GM12874 (cell line): ENCODE measurements at regions not wholly inside any gene's neighbourhood (a gene's known extent, or its start where the extent isn't known, plus 50 kb on each side); places are given as distances from the start of the nearest gene placed in this dataset.

Experiments
- CTCF ChIP-seq: IDR thresholded peaks from 2 replicates; pipeline ENCODE4 v1.5.1; 2011; ENCODE audit warnings: low read depth, mild to moderate bottlenecking, control low read depth, low read length, moderate library complexity; ENCODE audit not compliant: insufficient read depth

GRCh38 chr20:60713396-60713795 lies 538.7 kb upstream of the CDH4 start:
- no peak for TF ChIP-seq CTCF

- TF ChIP-seq CTCF: no peak
Measured at GRCh38 chr20:60715172-60715571, 536.9 kb upstream of the CDH4 start.

- TF ChIP-seq CTCF: no peak
Measured at GRCh38 chr20:60718743-60719480, 533.1 kb upstream of the CDH4 start.

GRCh38 chr20:60725311-60725906 lies 526.7 kb upstream of the CDH4 start:
- TF ChIP-seq CTCF: no peak

- no peak for TF ChIP-seq CTCF
Measured at GRCh38 chr20:60727425-60727824, 524.6 kb upstream of the CDH4 start.

GRCh38 chr20:60728705-60729104 lies 523.4 kb upstream of the CDH4 start:
- TF ChIP-seq CTCF: no peak

- no peak for TF ChIP-seq CTCF
Measured at GRCh38 chr20:60729135-60729900, 522.7 kb upstream of the CDH4 start.
